ENCODE measurements at regions not wholly inside any gene's neighbourhood (a gene's known extent, or its start where the extent isn't known, plus 50 kb on each side); places are given as distances from the start of the nearest gene placed in this dataset.
A peak's percentile ranks its signal among the peaks of the same experiment; 100 is the strongest.

DNA sequence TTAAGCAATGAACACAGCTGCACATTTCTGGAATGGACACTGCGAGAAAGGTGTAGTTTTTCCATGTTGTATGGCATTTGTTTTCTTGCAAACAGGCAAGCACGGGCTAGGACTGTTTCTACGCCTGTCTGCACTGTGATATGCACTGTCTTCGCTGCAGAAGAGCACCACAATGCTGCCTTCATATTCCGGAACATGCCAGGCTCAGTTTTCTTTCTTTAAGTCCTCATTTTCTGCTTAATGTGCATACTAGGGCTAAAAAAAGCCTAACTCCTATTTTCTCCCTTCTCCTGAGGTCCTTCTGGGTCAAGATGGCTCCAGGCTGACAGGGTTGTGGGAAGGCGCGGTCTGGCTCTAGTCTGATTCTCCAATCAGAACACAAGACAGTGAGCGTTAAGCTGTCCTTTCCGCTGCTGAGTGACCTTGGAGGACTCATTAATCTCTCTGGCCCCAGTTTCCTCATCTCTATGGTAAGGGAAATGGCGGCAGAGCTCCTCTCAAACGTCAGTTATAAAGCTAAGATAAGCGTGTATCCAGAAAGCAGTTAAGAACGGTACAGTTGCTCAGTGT, 379.9 kb downstream of the C6orf118 start:
- no peak overlapping the region for H3K4me3 Mint-ChIP-seq (ENCODE audit: unreplicated experiment)
- TF ChIP-seq, protein P1, sequence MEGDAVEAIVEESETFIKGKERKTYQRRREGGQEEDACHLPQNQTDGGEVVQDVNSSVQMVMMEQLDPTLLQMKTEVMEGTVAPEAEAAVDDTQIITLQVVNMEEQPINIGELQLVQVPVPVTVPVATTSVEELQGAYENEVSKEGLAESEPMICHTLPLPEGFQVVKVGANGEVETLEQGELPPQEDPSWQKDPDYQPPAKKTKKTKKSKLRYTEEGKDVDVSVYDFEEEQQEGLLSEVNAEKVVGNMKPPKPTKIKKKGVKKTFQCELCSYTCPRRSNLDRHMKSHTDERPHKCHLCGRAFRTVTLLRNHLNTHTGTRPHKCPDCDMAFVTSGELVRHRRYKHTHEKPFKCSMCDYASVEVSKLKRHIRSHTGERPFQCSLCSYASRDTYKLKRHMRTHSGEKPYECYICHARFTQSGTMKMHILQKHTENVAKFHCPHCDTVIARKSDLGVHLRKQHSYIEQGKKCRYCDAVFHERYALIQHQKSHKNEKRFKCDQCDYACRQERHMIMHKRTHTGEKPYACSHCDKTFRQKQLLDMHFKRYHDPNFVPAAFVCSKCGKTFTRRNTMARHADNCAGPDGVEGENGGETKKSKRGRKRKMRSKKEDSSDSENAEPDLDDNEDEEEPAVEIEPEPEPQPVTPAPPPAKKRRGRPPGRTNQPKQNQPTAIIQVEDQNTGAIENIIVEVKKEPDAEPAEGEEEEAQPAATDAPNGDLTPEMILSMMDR (IDR thresholded peaks at IDR 0.05; ENCODE audit: unreplicated experiment): no peak
- DNase-seq (ENCODE audit: low spot score): no peak
- H3K4me1 Mint-ChIP-seq (ENCODE audit: unreplicated experiment): peaks cover 3% of the 10 kb centered on the region
- H3K27me3 Mint-ChIP-seq (ENCODE audit: unreplicated experiment): peaks cover 4% of the 10 kb centered on the region
- H3K9me3 Mint-ChIP-seq (ENCODE audit: unreplicated experiment): no peaks in the 10 kb centered on the region
- no peaks in the 10 kb centered on the region for H3K36me3 Mint-ChIP-seq (ENCODE audit: low read depth, unreplicated experiment)
- no peak overlapping the region for H3K27ac Mint-ChIP-seq (ENCODE audit: unreplicated experiment)

GRCh38 chr6:164928728-164929407, 380.5 kb downstream of the C6orf118 start:
- Mint-ChIP-seq H3K27ac (ENCODE audit: unreplicated experiment) (no peak overlapping the region), H3K4me3 (ENCODE audit: unreplicated experiment) (no peak overlapping the region), H3K27me3 (ENCODE audit: unreplicated experiment) (peaks cover 4% of the 10 kb centered on the region), H3K9me3 (ENCODE audit: unreplicated experiment) (no peaks in the 10 kb centered on the region), H3K36me3 (ENCODE audit: low read depth, unreplicated experiment) (no peaks in the 10 kb centered on the region), H3K4me1 (ENCODE audit: unreplicated experiment) (peaks cover 3% of the 10 kb centered on the region)
- DNase-seq (ENCODE audit: low spot score): no peak
- TF ChIP-seq, protein P1 (IDR thresholded peaks at IDR 0.05; ENCODE audit: unreplicated experiment): no peak

GRCh38 chr6:164928057-164928727, 381.2 kb downstream of the C6orf118 start:
- no peak for DNase-seq (ENCODE audit: low spot score)
- no peak overlapping the region for H3K27ac Mint-ChIP-seq (ENCODE audit: unreplicated experiment)
- no peaks in the 10 kb centered on the region for H3K9me3 Mint-ChIP-seq (ENCODE audit: unreplicated experiment)
- H3K27me3 Mint-ChIP-seq (ENCODE audit: unreplicated experiment): peaks cover 4% of the 10 kb centered on the region
- no peaks in the 10 kb centered on the region for H3K36me3 Mint-ChIP-seq (ENCODE audit: low read depth, unreplicated experiment)
- no peak overlapping the region for H3K4me3 Mint-ChIP-seq (ENCODE audit: unreplicated experiment)
- peaks cover 3% of the 10 kb centered on the region for H3K4me1 Mint-ChIP-seq (ENCODE audit: unreplicated experiment)
- TF ChIP-seq, protein P1 (IDR thresholded peaks at IDR 0.05; ENCODE audit: unreplicated experiment): no peak

- Mint-ChIP-seq H3K4me3 (ENCODE audit: unreplicated experiment) (no peak overlapping the region), H3K36me3 (ENCODE audit: low read depth, unreplicated experiment) (no peaks in the 10 kb centered on the region), H3K4me1 (ENCODE audit: unreplicated experiment) (peaks cover 2% of the 10 kb centered on the region), H3K27me3 (ENCODE audit: unreplicated experiment) (peaks cover under 1% of the 10 kb centered on the region), H3K27ac (ENCODE audit: unreplicated experiment) (no peak overlapping the region), H3K9me3 (ENCODE audit: unreplicated experiment) (no peaks in the 10 kb centered on the region)
- DNase-seq (ENCODE audit: low spot score): peak; percentile 85
- TF ChIP-seq, protein P1 (IDR thresholded peaks at IDR 0.05; ENCODE audit: unreplicated experiment): peak; percentile 82
Measured at GRCh38 chr6:164927288-164928056, 381.9 kb downstream of the C6orf118 start.
